HG03457 (cell line): ENCODE measurements at regions not wholly inside any gene's neighbourhood (a gene's known extent, or its start where the extent isn't known, plus 50 kb on each side); places are given as distances from the start of the nearest gene placed in this dataset.

Source experiments
- ATAC-seq: cut with Tn5 transposase; IDR thresholded peaks from one replicate; pipeline ENCODE4 v1.9.1; 2021; ENCODE audit warnings: moderate number of reproducible peaks; ENCODE audit not compliant: unreplicated experiment

DNA sequence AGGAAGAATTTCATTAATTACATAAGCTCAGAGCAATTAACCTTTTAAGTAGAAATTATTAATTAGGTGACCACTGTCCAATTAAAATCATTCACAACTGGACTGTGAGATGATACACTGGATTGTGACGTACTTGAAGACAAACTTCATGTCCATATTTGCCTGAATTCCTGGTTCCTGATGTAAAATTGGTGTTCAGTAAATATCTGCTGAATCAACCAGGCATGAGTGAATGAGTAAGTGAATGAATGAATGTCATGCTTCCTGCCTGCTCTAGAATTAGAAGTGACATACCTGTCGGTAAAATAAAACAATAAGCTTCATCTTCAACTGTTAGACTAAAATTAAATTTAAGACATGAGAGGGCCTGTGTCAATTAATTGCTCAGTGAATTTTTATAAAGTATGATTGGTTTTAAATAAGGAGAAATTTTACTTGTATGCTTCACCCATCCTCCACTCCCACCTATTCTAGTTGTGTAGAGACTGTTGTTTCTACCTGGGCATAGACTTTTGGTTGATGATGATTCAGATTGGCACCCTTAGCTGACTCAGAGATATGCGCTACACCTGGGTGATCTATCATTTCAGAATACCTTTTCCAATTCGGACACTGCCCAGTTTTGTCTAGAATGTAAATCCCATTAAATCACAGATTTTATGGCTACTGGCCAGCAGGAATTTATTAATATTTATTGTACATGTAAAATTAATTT is 56.9 kb upstream of the PTGS2 start:
- ATAC-seq = no peak

DNA sequence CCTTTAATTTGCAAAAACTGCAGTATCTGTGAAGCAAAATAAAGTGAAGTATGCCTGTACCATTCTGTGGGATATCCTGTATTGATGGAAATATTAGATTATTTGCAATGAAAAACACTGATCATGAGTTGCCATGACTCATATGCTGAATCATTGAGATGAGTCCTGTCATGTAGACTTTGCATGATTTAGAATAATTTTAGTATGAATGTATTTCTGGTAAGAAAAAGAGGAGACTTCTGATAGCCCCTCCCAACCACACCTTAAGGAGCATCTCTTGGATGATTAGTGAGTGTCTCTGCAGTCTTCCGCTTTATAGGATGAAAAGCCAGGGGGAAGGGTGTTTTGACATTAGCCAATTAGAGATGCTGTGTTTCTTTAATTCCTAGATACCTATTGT is 55.2 kb upstream of the PTGS2 start:
- ATAC-seq = no peak

DNA sequence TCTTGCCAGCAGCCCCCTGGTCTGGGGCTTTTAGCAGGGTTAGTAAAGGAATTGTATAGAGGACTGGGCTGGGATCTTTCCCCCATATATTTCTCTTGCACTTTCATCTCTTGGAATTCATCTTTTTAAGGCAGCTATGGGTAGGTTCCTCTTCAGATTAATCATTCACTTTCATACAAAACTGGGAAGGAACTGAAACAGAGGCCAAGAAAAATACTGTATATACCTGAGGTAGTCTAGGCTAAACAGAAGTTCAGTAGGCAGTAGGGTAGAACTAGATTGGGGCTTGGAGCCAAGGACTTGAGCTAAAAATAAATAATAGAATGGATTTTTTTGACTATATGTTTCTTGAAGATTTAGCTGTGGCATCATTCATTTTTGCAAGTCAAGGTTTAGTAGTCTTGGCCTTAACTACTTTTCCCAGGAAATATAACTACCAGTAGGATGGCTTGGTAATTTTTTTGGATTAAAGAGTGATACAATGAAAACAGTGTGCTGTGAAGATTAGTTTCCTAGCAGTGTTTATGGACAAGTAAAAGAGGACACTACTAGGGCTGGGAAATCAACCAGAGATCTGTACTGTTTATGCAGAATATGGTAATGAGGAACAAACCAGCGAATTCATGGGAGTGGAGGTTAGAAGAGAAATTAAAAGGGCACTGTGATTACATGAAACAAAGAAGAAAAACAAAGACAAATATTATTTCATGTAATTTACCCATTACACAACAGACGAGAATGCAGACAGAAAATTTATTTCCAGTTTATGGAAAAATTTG is 50.9 kb upstream of the PTGS2 start:
- no peak for ATAC-seq
